OCI-LY1 (cell line): ENCODE measurements at regions not wholly inside any gene's neighbourhood (a gene's known extent, or its start where the extent isn't known, plus 50 kb on each side); places are given as distances from the start of the nearest gene placed in this dataset.

Experiments used
- CTCF ChIP-seq: fragments of 200-600 bp; sonication (generic), shearing (Covaris generic); IDR thresholded peaks from 2 replicates; pipeline ENCODE4 v1.5.1; 2017; ENCODE audit warnings: mild to moderate bottlenecking, antibody characterized with exemption, low read length, moderate library complexity, mixed read lengths
- EZH2 ChIP-seq: fragments of 200-600 bp; sonication (generic), shearing (Covaris generic); IDR thresholded peaks from 2 replicates; pipeline ENCODE4 v1.8.0; 2017; ENCODE audit warnings: borderline replicate concordance, mixed run types, mild to moderate bottlenecking, antibody characterized with exemption, low read length, moderate library complexity, mixed read lengths

GRCh38 chr14:76656592-76656991, 104.7 kb upstream of the VASH1 start:
- TF ChIP-seq CTCF (no peak), EZH2 (no peak)
